HG03521 (cell line): ENCODE measurements at regions not wholly inside any gene's neighbourhood (a gene's known extent, or its start where the extent isn't known, plus 50 kb on each side); places are given as distances from the start of the nearest gene placed in this dataset.

ENCODE experiments used
- ATAC-seq: cut with Tn5 transposase; IDR thresholded peaks from one replicate; pipeline ENCODE4 v1.9.1; 2021; ENCODE audit warnings: mild to moderate bottlenecking, moderate library complexity; ENCODE audit not compliant: unreplicated experiment

- no peak for ATAC-seq
Observed at GRCh38 chr9:11312966-11313365, 700.2 kb upstream of the PTPRD start.

DNA sequence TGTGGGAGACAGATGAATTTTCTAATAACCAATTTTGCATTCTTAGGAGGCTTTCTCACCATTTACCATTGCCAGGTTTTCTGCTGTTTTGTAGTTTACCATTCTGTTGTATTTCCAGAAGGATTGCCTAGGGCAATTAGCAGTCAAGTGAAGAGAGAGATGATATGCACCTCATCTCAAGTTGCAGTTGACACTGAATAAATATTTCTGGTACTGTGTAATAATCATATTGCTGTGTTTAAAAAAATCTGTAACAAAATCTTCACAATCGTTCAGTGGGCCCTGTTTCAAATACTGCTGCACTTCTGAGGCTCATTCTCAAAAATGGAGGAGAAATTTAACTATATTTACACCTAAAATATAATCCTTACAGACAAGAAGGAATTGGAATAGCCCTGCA is 706.1 kb upstream of the PTPRD start:
- no peak for ATAC-seq

DNA sequence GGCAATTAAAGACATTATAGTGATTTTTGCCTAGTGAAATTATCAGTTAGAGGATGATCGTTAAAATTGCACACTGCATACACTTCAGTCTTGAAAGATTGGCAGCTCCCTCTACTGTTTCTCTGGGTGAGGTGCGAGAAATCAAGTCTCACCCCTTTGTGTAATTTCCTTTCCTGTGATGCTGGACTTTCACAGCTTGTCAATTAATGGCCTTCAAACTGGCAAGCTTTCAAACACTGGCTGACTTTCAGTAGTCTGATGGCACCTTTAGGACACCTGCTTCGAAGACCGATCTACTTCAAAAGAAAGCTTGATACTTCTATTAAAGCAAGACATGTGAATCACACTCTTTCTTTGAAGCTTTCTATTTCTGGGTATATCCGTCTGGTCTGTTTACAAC is 706.7 kb upstream of the PTPRD start:
- no peak for ATAC-seq

DNA sequence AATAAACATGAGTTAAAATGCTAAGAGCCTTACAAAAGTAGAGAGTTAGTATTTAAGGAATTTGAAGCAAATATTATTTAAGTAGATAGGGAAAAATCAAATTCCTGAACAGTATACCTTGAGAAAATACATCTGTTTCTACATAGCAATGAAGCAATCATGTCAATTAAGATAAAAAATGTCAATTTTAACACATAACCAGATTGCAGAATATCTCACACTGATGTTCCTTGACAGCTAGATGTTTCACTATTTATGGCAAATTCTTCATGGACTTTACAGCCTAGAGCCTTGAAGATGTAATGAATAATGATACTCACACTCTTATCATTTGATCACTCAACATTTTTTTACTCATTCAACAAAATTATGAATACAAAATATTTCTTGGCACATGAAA is 708.2 kb upstream of the PTPRD start:
- ATAC-seq: no peak

GRCh38 chr9:11323457-11323856 is 710.7 kb upstream of the PTPRD start:
- no peak for ATAC-seq

GRCh38 chr9:11326231-11326630 is 713.4 kb upstream of the PTPRD start:
- no peak for ATAC-seq

DNA sequence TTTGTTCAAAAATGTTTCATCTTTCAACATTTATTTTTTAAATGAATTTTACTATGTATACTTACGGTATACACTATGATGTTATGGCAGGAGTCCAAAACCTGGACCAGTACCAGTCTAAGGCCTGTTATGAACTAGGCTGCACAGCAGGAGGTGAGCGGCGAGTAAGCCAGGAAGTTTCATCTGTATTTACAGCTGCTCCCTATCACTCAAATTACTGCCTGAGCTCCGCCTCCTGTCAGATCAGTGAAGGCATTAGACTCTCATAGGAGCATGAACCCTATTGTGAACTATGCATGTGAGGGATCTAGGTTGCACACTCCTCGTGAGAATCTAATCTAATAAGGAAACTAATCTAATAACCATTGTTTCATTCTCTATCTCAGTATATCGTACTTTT is 715.5 kb upstream of the PTPRD start:
- ATAC-seq: no peak

DNA sequence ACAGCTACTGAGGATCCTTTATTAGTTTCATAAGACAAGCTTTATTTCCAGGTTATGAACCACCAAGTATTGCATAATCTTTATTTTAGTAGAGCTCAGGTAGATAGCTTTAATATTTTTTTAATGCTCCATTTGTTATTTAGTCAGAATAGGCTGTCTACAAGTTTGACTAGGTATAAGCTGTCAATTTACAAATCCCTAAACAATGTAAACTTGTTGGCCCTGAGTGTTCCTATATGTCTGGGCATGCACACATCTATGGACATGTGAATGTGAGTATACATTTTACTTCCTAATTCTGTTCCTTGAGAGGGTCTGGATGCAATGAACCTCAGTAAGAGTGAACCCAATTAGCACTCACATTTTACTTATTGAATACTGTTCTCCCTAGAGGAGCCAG is 722.2 kb upstream of the PTPRD start:
- no peak for ATAC-seq

- peak; percentile 59 for ATAC-seq
Observed at GRCh38 chr9:11338130-11338529, 725.3 kb upstream of the PTPRD start.

DNA sequence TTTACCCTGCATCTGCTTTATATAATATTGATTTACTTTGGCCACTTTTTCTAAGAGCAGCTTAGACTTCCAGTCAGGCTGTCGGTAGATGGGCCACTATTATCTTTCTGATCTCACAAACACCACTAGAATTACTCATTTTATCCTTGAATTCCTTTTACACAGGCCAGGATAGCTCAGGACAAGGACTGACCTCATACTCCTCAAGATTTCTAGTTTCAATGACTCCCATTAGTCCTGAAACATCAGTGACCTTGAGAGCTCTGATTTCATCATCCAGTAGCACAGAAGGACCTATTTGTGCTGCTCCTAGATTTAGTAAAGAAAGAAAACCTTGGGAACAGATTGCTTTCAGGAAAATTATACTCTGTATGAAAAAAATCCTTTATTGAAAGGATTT is 727.9 kb upstream of the PTPRD start:
- ATAC-seq: no peak

- no peak for ATAC-seq
Observed at GRCh38 chr9:11347437-11347836, 734.6 kb upstream of the PTPRD start.

- ATAC-seq: no peak
Observed at GRCh38 chr9:11348366-11348765, 735.6 kb upstream of the PTPRD start.

DNA sequence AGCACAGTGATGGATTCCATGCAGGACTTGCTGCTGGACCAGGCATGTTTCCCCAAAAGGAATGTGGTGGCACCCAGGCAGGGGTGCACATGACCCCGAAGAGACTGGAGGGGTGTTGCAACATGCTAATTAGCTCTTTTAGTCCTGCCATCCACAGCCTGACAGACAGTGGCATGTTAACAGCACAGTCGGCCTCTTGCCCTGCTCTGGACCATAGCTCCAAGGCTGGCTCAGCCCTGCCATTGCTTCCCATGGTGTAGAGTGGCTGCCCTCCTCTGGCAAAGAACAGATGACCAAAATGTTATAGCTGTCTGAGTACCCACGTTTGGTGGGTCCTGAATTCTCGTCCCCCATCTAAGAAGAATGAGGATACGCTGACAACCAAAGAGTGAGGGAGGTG is 736.4 kb upstream of the PTPRD start:
- no peak for ATAC-seq

DNA sequence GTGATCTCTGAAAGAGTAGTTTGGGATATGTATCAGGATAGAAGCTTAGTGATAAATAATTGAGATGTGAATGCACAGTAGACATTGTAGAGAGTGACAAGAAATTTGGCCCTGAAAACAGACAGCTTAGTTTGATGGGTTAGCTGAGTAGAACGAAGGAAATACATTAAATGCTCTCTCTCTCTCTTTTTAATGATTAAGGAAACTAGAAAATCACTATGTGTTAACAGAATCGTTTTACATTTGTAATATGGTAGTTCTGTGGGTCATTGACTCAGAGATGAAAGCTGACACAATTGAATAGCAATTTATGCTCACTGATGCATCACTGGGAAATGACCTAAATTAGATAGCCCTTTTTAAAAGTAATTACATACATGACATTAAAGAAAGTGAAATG is 739.8 kb upstream of the PTPRD start:
- no peak for ATAC-seq

- ATAC-seq: no peak
Observed at GRCh38 chr9:11356067-11356466, 743.3 kb upstream of the PTPRD start.

- ATAC-seq: no peak
Observed at GRCh38 chr9:11366585-11367129, 753.9 kb upstream of the PTPRD start.

- no peak for ATAC-seq
Observed at GRCh38 chr9:11374926-11375325, 762.1 kb upstream of the PTPRD start.

- no peak for ATAC-seq
Observed at GRCh38 chr9:11402621-11403020, 789.8 kb upstream of the PTPRD start.

- no peak for ATAC-seq
Observed at GRCh38 chr9:11414241-11414640, 801.4 kb upstream of the PTPRD start.

DNA sequence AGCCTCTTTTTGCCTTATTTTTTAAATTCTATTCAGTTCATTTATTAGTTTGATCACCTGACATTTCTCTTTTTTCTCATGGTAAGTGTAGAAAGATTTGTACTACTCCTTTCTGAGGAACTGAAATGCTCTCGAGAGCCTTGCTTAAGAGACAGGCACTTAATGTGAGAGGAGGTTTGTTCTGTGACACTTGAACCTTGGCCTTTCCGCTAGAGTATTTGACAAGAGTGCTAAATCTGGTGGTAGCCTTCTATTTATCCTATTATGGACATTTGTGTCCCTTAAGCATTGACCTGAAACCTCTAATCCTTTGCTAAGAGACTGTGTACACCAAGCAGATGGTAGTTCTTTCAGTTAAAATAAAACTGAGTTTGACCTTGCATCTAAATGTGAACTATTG is 805.0 kb upstream of the PTPRD start:
- no peak for ATAC-seq

GRCh38 chr9:11431490-11431889 is 818.7 kb upstream of the PTPRD start:
- ATAC-seq: no peak

- ATAC-seq: no peak
Observed at GRCh38 chr9:11432361-11432760, 819.6 kb upstream of the PTPRD start.

- no peak for ATAC-seq
Observed at GRCh38 chr9:11443631-11444030, 830.8 kb upstream of the PTPRD start.
